GM12878 (cell line): ENCODE measurements at regions not wholly inside any gene's neighbourhood (a gene's known extent, or its start where the extent isn't known, plus 50 kb on each side); places are given as distances from the start of the nearest gene placed in this dataset.

Experiments used
- ATAC-seq: fragments of 200-7000 bp; cut with Tn5 transposase; 3 replicates; pipeline ENCODE4 v1.9.1; 2020; ENCODE audit warnings: mild to moderate bottlenecking, moderate library complexity
- BruUV-seq: library from RNA; stranded (reverse); fragments of 400-500 nt; replicated peaks from 2 replicates; lab custom pipeline; 2021; lab: Mats Ljungman, UMichigan
- CTCF ChIA-PET: fragments of 300-600 bp; sonication (Branson Sonifier 250); formaldehyde crosslinking; extraction: SDS; loops from one replicate; lab custom pipeline; 2021; ENCODE audit warnings: inconsistent platforms; lab: Yijun Ruan, JAX
- POLR2A ChIA-PET: fragments of 350-600 bp; formaldehyde crosslinking; extraction: SDS; loops from one replicate; lab custom pipeline; 2021; ENCODE audit warnings: inconsistent platforms; lab: Charles Lee
- RAD21 ChIA-PET: fragments of 300-600 bp; sonication (Branson Sonifier 250); formaldehyde crosslinking; loops from one replicate; lab custom pipeline; 2023; ENCODE audit warnings: antibody characterized with exemption; ENCODE audit not compliant: unreplicated experiment; lab: Charles Lee
- SMC1A ChIA-PET: fragments of 300-600 bp; sonication (Branson Sonifier 250); formaldehyde crosslinking; loops from one replicate; lab custom pipeline; 2023; ENCODE audit not compliant: unreplicated experiment, uncharacterized antibody; lab: Charles Lee
- DNase-seq: peaks from one replicate; pipeline ENCODE4 v3.0.0-alpha.2; 2011; ENCODE audit warnings: low read depth, low spot score
- FAIRE-seq: peaks from 3 replicates; lab custom pipeline; 2011; peaks lifted over from hg19 to GRCh38; lab: Jason Lieb, UNC
- H2AFZ ChIP-seq: 2 replicates; pipeline ENCODE4 v1.6.0; 2011; ENCODE audit warnings: low read depth, low read length, control low read depth; ENCODE audit not compliant: control insufficient read depth
- H3K27ac ChIP-seq: 2 replicates; pipeline ENCODE4 v1.5.1; 2011; ENCODE audit warnings: control low read depth; ENCODE audit not compliant: control insufficient read depth, insufficient read depth
- H3K27me3 ChIP-seq, 2 experiments: replicated peaks in 1 of 2; 2 replicates each; pipeline versions ENCODE4 v1.6.0 to v1.6.1; 2011; ENCODE audit warnings: low read length in 1 of 2; ENCODE audit not compliant: control insufficient read depth in 2 of 2, insufficient read depth in 2 of 2
- H3K36me3 ChIP-seq, 2 experiments: 2 replicates each; pipeline ENCODE4 v1.5.1; 2011; ENCODE audit warnings: low read length in 1 of 2; ENCODE audit not compliant: control insufficient read depth in 2 of 2, insufficient read depth in 2 of 2
- H3K4me1 ChIP-seq: 2 replicates; pipeline ENCODE4 v1.6.1; 2011; ENCODE audit warnings: mild to moderate bottlenecking, low read length, moderate library complexity, mixed read lengths; ENCODE audit not compliant: control insufficient read depth, insufficient read depth
- H3K4me2 ChIP-seq: 2 replicates; pipeline ENCODE4 v1.6.0; 2011; ENCODE audit warnings: control low read depth; ENCODE audit not compliant: control insufficient read depth, insufficient read depth
- H3K4me3 ChIP-seq: fragments of 200-600 bp; sonication (generic); 2 replicates; pipeline ENCODE4 v1.5.1; 2016
- H3K79me2 ChIP-seq: 2 replicates; pipeline ENCODE4 v1.6.0; 2011; ENCODE audit warnings: low read length; ENCODE audit not compliant: control insufficient read depth, insufficient read depth
- H3K9ac ChIP-seq: 2 replicates; pipeline ENCODE4 v1.8.0; 2011; ENCODE audit warnings: low read length, control low read depth, mixed read lengths; ENCODE audit not compliant: control insufficient read depth, insufficient read depth
- H3K9me3 ChIP-seq: replicated peaks from 3 replicates; pipeline ENCODE4 v1.5.1; 2011; ENCODE audit warnings: mild to moderate bottlenecking, low read length; ENCODE audit not compliant: control insufficient read depth, insufficient read depth
- H4K20me1 ChIP-seq: 2 replicates; pipeline ENCODE4 v1.6.0; 2011; ENCODE audit not compliant: control insufficient read depth, insufficient read depth
- ESRRA ChIP-seq: IDR thresholded peaks from 2 replicates; pipeline ENCODE4 v1.6.1; 2012; ENCODE audit warnings: mild to moderate bottlenecking, low read length, improper control_type of control experiment
- IKZF2 ChIP-seq, 2 experiments: fragments of 450-650 bp; IDR thresholded peaks; 2 replicates each; pipeline ENCODE4 v1.6.1; 2017; ENCODE audit warnings: mild to moderate bottlenecking in 2 of 2, moderate library complexity in 2 of 2
- KDM1A ChIP-seq: fragments of 200-600 bp; sonication (generic); IDR thresholded peaks from 2 replicates; pipeline ENCODE4 v1.6.1; 2016; ENCODE audit warnings: borderline replicate concordance
- RUNX3 ChIP-seq: IDR thresholded peaks from 2 replicates; pipeline ENCODE4 v1.6.1; 2012; ENCODE audit warnings: low read length, inconsistent platforms
- SIX5 ChIP-seq: IDR thresholded peaks from 2 replicates; pipeline ENCODE4 v1.6.1; 2011; ENCODE audit warnings: mild to moderate bottlenecking, low read depth, low read length, moderate library complexity; ENCODE audit not compliant: severe bottlenecking
- SPI1 ChIP-seq: IDR thresholded peaks from 2 replicates; pipeline ENCODE4 v1.6.1; 2011; ENCODE audit warnings: low read depth, mild to moderate bottlenecking, low read length, moderate library complexity, borderline replicate concordance; ENCODE audit not compliant: insufficient read depth
- SREBF1 ChIP-seq: IDR thresholded peaks from 2 replicates; pipeline ENCODE4 v1.6.1; 2012; ENCODE audit warnings: mild to moderate bottlenecking, low read length
- SREBF2 ChIP-seq: IDR thresholded peaks from 2 replicates; pipeline ENCODE4 v1.6.1; 2012; ENCODE audit warnings: mild to moderate bottlenecking, low read length
- STAT1 ChIP-seq: fragments of 450-650 bp; conservative IDR thresholded peaks from 2 replicates; pipeline ENCODE4 v1.6.1; 2014; ENCODE audit warnings: antibody characterized with exemption, mild to moderate bottlenecking
- ZNF207 ChIP-seq: fragments of 450-650 bp; IDR thresholded peaks from 2 replicates; pipeline ENCODE4 v1.6.1; 2014; ENCODE audit warnings: antibody characterized with exemption, mild to moderate bottlenecking, borderline replicate concordance
- WGBS: methylation state at CpG from one replicate; pipeline ENCODE4 v1.1.6; 2016; ENCODE audit warnings: low lambda C conversion rate; ENCODE audit not compliant: insufficient replicate concordance, insufficient coverage; ENCODE audit errors: missing lambda C conversion rate; 5-methylcytosine and 5-hydroxymethylcytosine counted together
- in situ Hi-C: fragments of 300-500 bp; cut with MboI; formaldehyde crosslinking; loops from 9 replicates; pipeline ENCODE4 v1.14.3; 2018; ENCODE audit warnings: mixed read lengths
- intact Hi-C: fragments of 100-400 bp; cut with micrococcal nuclease; formaldehyde crosslinking; loops from one replicate; pipeline ENCODE4 v1.14.2; 2022; ENCODE audit not compliant: unreplicated experiment
- TF ChIP-seq, protein P1 (sequence below), 3 experiments: IDR thresholded peaks in 2 of 3; conservative IDR thresholded peaks in 1 of 3; 2 replicates each; pipeline ENCODE4 v1.5.1; 2011; ENCODE audit warnings: low read depth in 3 of 3, low read length in 3 of 3, mild to moderate bottlenecking in 3 of 3, control low read depth in 2 of 3, moderate library complexity in 2 of 3, inconsistent platforms in 1 of 3, mixed read lengths in 1 of 3; ENCODE audit not compliant: control insufficient read depth in 2 of 3, insufficient read depth in 1 of 3; ENCODE audit errors: extremely low read depth in 1 of 3

DNA sequence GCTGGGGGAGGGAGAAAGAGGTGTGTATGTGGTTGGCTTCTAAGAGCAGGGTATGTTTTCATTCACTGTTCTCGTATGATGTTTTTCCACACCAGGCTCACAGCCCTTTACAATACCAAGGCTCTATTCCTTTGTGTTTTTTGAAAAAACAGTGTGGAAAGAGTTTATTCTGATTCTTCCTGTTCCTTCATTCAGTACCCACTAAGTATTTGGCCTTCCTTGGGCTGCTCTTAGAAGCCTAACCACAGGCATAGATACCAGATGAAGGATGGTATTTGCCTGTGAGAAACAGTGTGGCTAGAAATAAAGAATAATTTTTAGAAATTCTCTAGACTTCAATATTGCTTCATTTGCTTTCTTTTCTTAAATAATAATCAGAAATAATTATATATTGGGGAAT lies 518.0 kb upstream of the DIPK2B start:
- Histone ChIP-seq H3K4me2 (no peak overlapping the region), H3K4me3 (no peak overlapping the region), H4K20me1 (no peaks in the 10 kb centered on the region), H3K4me1 (no peaks in the 10 kb centered on the region), H2AFZ (no peak overlapping the region), H3K36me3 (no peaks in the 10 kb centered on the region), H3K9ac (no peak overlapping the region), H3K27me3 (no peaks in the 10 kb centered on the region), H3K79me2 (no peaks in the 10 kb centered on the region), H3K9me3 (no peaks in the 10 kb centered on the region; the same call in 2 of the 3 replicates), H3K27ac (no peak overlapping the region)
- WGBS = 76% methylated on average over 1 of the region's 1 CpG
- ChIA-PET CTCF (no interaction called here), SMC1A (no interaction called here), RAD21 (no interaction called here), POLR2A (no interaction called here)
- in situ Hi-C loops (no loop called here), intact Hi-C loops (no loop called here)
- no TSS peak for BruUV-seq
- ATAC-seq (no peak), FAIRE-seq (no peak), DNase-seq (no peak)
- TF ChIP-seq IKZF2 (IDR thresholded peaks at IDR 0.05) (no peak), STAT1 (no peak), SIX5 (no peak), SPI1 (no peak), ESRRA (no peak), SREBF2 (no peak), RUNX3 (no peak), SREBF1 (no peak), ZNF207 (no peak), KDM1A (no peak)
- TF ChIP-seq, protein P1, sequence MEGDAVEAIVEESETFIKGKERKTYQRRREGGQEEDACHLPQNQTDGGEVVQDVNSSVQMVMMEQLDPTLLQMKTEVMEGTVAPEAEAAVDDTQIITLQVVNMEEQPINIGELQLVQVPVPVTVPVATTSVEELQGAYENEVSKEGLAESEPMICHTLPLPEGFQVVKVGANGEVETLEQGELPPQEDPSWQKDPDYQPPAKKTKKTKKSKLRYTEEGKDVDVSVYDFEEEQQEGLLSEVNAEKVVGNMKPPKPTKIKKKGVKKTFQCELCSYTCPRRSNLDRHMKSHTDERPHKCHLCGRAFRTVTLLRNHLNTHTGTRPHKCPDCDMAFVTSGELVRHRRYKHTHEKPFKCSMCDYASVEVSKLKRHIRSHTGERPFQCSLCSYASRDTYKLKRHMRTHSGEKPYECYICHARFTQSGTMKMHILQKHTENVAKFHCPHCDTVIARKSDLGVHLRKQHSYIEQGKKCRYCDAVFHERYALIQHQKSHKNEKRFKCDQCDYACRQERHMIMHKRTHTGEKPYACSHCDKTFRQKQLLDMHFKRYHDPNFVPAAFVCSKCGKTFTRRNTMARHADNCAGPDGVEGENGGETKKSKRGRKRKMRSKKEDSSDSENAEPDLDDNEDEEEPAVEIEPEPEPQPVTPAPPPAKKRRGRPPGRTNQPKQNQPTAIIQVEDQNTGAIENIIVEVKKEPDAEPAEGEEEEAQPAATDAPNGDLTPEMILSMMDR (IDR thresholded peaks at IDR 0.05 in 2 of 3, conservative IDR thresholded peaks at IDR 0.05 in 1 of 3; ENCODE audit: control insufficient read depth in 2 of 3, extremely low read depth in 1 of 3, insufficient read depth in 1 of 3, low read depth in 3 of 3, low read length in 3 of 3) = no peak
